ENCODE measurements at regions not wholly inside any gene's neighbourhood (a gene's known extent, or its start where the extent isn't known, plus 50 kb on each side); places are given as distances from the start of the nearest gene placed in this dataset.

GRCh38 chr1:17949511-17949910, 158.1 kb upstream of the IGSF21 start:
- TF ChIP-seq CTCF (IDR thresholded peaks at IDR 0.05) (no peak), POLR2A (IDR thresholded peaks at IDR 0.05) (no peak)
